AG08396 (cell line): ENCODE measurements at regions not wholly inside any gene's neighbourhood (a gene's known extent, or its start where the extent isn't known, plus 50 kb on each side); places are given as distances from the start of the nearest gene placed in this dataset.
"Not testable (repeated sequence)": the region's sequence is repeated elsewhere in the genome, so short reads cannot be mapped to it uniquely, and the experiment has no call there.

Source experiments
- DNase-seq: peaks from one replicate; pipeline ENCODE4 v3.0.0; 2012; ENCODE audit warnings: low spot score, mixed read lengths

DNA sequence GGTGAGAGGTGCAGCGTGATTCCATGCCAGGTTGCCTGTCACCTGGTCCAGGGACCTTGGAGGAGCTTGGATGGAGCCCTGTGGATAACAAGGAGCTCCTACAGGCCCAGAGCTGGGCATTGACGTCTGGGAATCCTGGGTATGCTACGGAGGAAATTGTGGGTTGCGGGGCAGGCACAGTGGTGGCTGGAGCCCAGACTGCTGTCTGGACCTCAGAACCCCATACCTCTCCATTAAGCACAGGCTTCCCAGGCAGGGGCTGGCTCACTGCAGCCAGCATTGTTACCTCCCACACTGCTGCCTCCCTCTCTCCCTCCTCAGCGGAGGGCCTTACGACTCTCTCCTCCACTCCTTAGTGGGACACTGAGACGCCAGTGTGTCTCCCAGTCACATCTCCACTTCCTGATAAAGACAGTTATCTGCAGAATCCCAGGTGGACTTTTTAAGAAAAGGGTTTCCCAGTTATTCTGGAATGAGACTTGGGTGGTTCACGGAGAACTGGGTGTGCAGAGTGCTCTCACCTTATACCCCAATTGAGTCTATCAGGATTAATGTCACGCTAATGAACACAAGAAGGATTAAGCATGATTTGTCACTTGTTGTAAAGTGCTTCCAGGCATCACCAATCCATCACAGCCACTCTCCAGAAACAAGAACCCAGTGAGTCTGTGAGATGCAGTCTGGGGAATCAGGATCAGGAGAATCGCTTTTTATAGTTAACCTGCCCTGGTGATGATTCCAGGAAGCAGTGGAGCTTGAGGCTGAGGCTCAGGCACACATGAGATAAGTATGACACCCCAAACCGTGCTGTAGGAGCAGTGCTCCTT lies 309.4 kb downstream of the RPS24 start:
- no peak for DNase-seq

DNA sequence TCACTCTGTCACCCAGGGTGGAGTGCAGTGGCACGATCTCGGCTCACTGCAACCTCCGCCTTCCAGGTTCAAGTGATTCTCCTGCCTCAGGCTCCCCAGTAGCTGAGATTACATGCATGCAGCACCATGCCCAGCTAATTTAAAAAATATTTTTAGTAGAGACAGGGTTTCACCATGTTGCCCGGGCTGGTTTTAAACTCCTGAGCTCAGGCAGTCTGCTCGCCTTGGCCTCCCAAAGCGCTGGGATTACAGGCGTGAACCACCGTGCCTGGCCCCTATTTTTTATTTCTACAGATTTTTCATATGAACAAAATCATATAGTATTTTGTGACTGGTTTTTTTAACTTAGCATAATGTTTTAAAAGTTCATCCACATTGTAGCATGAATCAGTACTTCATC lies 310.6 kb downstream of the RPS24 start:
- DNase-seq = not testable (repeated sequence)

DNA sequence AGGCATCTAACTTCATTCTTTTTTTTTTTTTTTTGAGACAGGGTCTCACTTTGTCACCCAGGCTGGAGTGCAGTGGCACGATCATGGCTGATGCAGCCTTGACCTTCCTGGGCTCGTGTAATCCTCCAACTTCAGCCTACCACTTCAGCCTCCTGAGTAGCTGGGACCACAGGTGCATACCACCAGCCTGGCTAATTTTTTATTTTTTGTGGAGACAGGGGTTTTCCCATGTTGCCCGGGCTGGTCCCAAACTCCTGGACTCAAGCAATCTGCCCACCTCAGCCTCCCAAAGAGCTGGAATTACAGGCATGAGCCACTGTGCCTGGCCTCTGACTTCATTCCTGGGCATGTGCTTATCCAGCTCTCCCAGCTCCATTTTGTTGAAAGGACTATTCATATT lies 311.9 kb downstream of the RPS24 start:
- not testable (repeated sequence) for DNase-seq

DNA sequence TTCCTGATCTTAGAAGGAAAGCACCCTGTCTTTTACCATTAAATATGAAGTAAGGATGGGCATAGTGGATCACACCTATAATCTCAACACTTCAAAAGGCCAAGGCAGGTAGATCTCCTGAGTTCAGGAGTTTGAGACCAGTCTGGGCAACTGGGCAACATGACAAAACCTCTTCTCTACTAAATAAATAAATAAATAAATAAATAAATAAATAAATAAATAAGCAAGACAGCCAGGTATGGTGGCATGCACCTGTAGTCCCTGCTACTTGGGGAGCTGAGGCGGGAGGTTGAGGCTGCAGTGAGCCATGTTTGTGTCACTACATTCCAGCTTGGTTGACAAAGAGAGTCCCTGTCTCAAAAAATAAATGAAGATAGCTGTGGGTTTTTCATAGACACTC lies 313.1 kb downstream of the RPS24 start:
- DNase-seq = no peak

DNA sequence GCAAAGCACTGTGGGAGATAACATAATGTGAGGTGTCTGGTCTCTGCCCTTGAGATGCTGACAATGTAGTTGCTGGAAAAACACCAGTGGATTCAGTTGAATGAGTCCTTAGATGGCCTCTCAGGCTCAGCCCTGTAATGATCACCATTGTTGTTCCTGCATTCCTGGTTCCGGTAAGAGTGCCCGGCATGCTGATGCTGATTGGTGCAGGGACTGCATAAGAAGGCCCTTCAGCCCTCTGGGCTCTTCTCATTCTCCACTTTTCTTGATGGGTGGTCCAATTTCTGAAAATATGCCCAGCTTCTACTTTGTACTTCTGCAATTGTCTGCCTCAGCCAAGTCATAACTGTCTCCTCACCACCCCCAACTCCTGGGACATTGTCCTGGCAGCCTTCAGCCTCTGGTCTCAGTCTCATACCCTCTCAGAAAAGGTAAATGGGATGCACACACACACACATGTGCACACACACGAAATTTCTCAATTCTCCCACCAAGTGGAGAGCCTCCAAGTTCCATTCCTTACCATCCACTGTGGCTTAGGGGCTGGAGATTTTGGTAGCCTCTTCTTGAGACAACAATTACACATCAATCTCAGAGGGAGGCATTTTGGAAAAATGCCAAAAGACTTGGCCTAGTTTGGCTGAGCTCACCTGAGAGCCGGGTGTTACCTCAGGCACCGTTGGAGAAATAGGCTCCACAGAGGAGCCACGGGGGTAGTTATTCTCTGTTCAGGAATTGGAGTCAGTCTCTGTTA lies 314.9 kb downstream of the RPS24 start:
- no peak for DNase-seq

DNA sequence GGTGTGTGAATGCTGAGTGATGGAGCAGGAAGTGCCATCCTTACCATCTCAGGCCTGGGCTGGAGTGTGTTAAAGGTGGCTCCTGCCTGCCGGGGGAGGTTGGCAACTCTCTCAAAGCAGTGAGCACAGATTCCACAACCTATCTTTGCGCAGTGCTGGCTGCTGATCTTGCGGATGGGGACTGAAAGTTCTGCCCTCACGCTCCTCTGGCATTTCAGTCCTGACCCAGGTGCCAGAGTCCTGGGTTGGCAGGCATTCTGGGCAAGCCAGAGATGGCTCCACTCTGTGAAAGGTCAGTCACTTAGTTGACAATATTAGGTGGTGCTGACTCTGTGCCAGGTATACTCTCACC lies 315.5 kb downstream of the RPS24 start:
- DNase-seq = no peak

DNA sequence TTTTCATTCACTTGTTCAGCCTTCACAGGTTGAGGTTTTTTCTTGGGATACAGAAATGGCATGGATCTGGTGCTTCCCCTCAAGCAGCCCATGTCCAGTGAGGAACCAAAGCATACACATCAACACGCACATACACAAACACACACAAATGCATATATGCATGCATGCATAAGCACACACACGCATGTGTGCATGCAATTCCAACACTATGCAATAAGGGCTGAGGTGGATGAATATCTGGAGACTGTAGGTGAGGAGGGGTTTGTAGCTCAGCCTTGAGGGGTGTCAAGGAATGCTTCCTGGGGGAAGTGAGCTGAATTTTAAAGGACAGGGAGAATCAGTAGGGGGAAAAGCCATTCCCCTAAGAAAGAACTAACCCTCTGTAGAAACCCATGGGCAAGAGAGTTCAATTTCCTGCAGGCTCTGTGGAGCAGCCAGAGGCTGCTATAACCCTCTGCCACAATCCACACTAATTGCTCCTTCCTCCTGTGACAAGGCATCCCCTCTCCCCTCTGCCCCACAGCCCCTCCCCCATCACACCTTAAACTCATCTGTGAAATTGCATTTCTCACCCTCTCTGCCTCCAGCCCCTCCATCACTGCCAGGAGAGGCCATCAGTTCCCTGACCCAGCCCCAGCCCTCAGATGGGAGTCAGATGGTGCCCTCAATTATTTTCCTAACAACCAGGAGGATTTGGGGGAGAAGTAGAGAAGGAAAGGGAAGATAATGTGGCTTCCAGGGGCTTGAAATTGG lies 316.4 kb downstream of the RPS24 start:
- DNase-seq = no peak

DNA sequence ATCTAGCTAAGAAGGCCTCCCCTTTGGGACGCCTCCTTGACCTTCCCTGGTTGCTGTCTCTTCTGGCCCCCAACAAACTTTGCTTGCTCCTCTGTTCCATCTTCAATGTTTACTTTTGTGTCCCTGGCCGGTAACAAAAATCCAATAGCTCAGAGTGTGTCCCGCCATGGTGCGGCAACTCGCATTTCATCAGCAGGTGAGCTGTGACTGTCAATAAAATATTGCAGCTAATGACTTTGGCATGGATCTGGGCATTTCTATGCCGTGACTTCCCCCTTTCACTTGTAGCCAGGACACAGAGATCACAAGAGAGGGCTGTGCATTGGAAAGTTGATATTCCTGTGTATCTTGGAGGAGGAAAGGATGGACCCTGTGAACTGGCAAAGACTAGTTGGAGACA lies 317.6 kb downstream of the RPS24 start:
- no peak for DNase-seq

DNA sequence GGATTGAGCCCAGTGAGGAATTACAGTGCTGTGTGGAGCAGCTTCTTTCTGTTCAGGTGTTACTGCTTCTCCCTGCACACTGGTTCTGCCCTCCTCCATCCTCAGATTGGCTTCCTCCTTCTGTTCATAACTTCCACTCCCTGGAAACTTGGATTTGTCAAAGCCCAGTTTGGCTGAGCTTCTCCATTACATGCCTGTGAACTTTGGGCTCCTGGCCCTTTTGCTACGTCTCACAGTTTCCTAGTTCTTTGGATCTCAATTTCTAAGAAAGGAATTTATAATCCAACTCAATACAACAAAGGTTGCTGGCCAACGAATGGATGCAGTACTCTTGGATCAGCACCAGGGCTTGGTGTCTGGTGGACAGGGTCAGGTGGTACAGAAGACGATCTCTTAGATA lies 318.1 kb downstream of the RPS24 start:
- no peak for DNase-seq

DNA sequence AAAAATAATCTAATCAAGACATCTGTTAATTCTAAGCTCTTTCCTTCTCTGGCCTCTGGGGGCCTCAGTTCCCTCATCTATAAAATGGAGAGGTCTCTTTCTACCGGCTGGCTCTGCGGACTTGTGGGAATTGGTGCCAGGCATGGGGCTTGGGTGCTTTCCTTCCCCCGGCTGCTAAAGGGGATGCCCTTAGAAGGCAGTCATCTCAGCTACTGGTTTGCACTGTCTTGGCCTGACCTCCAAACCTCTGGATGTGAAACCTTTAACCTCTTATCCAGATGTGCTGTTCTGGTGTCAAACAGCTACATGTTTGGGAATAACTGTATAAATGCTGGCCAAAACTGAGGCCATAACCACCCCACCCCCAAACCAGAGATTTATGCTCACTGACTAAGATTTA lies 320.0 kb downstream of the RPS24 start:
- DNase-seq = no peak

DNA sequence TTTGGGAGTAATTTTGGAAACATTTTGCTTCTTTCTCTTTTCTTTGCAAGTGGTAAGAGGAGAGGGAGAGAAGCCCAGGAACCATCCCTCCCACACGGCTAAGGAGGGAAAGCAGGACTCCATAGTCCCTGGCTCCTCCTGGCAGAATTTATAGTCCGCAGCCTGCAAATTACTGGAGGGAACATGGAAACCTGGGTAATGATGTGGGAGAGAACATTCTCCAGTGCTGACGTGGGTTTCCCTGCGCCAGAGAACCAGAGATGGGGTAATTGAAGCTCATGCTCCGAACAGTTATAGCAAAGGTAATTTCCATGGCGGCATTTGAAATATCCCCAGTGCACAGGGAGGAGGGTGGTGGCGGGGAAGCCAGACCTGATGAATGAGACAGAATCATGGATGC lies 320.4 kb downstream of the RPS24 start:
- no peak for DNase-seq

DNA sequence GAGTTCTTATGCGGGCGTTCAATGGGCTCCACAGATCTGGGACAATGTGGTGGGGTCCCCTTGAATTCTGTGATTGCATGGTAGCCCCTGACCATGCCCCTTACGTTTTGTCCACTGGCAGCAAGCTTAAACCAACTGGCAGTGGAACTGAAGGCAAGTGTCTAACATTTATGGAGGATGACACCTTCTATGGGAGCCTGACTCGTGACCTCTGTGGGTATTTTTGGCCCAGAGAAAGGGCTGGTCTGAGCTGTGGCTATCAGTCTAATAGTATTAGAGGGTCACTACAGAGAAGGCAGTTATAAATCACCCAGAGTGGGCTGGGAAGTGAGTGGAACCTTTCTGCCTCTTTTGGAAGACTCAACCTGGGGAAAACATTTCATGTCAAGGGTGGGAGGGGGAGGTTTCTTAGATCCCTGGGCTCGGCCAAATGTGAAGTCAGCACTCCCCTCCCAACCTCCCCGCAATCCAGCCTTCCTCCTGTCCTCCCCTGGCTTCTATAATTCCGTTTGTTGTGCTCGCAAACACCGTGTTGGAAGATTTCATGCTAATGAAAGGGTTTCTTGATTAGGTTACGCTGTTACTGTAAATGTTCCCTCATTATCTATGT lies 322.7 kb downstream of the RPS24 start:
- no peak for DNase-seq

DNA sequence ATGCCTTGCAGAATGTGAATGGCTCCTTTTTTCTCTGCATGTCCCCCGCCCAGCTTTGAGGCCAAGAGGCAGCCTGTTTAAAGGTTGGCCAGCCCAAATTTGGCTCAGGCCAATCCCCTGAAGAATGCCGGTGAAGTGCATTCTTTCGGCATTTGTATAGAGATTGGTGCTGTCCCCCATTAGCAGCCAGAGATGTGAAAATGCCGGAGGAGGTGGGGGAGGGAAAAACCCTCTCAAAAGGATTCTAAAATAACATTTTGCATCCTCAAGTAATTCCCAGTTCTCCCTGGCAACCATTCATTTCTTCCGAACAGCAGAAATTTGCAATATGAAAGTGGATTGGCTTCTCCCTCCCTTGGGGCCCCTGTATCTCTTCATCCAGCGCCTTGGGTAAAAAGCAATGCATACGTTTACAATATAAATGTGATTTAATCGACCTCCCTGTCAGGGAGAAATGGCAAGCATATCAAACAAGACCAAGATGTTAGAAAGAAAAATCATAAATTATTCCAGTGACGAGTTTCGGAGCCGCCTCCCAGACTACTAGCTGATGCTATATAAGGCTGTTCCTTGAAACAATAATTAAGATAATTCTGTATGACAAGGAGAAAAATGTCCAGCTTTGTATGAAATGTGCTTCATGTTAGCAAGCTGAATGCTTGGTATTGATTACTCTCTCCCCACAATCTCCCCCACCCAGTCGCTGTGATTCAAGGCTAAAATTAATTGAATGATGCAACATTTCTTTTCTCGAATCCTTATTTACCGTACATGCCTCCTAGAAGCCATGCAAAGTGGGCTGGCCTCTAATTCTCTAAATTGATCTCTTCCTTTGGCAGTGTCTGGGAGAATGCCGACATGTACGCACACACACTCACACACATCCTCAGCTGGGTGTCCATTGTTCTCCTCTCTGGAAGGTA lies 323.7 kb downstream of the RPS24 start:
- DNase-seq = no peak

DNA sequence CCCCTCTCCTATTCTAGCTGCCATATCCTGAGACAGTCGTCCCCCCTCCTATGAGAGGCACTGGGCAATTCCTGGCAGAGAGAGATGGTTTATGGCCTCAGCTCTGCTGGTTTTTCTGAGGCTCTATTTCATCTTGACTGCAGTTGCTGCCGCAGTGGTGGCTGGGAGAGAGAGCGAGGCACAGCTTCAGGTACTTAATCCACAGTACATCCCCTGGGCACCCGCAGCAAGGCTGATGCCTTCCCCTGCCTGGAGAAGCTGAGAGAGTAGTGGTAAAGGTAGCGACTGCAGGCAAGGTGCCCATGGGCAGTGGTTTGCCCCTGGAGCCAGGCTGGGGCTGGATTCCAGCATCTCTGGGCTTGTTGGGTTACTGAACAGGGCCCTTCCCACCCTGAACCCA lies 324.7 kb downstream of the RPS24 start:
- DNase-seq = no peak

DNA sequence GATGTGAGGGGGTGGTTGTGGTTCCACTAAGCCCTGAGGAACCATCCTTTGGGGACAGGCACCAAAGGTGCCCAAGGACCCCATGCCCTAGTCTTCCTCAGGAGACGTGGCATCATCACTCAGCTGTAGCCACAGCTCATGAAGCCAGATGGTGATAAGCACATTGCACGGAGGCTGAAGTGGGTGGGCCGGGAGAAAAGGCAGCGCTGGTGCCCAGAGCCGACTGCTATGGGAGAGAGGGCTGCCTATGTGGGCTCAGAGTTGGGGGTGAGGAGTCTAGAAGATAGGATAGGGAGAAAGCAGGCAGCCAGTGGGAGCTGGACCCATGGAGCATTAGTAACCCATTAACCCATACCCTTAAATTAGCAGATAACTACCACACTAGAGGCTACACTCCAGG lies 325.3 kb downstream of the RPS24 start:
- DNase-seq = no peak

DNA sequence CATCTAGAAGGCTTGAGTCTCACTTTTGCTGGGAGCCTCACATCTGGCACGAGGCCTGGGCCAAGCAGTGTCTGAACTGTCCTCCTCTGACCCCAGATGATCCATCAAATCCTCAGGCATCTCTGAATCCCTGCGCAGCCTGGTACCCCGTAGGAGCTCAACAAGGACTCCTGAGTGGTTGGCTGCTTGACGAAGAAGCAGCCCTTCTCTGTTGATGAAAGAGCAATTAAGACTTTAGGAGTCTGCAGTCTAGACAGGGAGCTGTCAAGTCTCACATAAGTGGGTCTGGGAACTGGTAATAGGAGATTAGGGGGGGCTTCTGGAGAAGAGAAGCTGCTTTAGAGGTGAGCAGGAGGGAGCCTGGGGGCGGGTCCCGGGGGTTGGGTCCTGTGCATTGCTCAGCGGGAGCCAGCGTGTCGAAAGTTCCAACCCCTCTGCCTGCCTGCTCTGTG lies 326.0 kb downstream of the RPS24 start:
- no peak for DNase-seq

DNA sequence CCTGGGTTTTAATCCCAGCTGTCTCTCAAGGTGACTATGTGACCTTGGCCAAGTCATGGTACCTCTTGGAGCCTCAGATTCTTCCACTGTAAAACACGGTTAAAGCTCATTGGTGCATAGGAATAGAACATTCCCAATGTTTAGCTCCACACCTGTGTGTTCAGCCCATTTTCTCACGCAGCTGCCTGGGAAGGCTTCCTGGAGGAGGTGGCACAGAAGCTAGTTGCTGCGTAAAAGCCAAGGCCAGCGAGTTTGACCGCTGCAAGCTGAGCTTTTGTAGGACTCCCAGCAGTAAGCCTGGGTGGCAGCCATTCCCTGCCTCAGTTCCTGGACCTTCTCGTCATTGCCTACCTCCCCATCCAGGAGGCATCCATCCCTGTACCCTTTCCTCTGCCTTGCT lies 326.6 kb downstream of the RPS24 start:
- no peak for DNase-seq

DNA sequence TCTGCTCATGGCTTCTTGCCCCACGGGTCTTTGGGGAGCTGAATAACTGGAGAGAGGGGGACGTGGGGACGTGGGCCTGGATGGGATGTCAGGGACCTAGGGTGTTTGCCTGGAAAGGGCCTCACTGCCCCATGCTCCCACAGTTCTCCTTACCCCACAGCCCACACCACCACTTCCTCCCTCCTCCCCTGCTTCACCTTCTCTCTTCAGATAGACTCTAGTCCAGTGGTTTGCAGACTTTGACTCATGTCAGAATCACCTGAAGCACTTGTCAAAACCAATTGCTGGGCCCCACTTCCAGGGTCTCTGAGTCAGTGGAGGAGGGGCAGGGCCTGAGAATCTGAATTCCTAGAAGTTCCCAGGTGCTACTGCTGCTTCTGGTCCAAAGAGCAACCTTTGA lies 327.4 kb downstream of the RPS24 start:
- no peak for DNase-seq

DNA sequence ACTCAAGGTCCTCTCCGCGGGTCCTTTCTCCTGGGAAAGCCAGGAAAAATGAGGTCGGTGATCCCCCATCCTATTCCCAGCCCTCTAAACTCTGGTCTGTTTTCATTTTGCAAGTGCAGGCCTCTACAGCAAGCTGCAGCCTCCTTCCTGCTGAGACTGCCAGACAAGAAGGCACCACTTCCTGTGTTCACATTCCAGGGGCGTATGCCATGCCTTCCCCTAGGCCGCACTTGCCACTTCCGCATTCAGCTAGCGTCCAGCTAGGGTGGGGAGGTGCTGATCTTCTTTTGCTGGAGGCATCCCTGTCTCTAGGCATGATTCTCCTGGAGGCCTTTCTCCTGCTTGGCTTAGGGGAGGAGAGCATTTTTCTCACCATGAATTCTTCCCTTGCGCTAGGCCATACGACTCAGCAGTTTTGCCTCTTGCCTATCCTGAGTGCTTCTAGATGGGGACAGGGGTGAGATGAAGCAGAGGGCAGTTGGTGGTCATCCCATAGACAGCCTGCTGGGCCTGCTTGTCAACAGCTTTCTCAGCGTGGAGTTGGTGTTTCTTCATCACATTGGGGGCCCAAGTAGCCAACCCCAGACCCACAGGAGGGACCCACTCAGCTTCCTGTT lies 328.9 kb downstream of the RPS24 start:
- DNase-seq = no peak

DNA sequence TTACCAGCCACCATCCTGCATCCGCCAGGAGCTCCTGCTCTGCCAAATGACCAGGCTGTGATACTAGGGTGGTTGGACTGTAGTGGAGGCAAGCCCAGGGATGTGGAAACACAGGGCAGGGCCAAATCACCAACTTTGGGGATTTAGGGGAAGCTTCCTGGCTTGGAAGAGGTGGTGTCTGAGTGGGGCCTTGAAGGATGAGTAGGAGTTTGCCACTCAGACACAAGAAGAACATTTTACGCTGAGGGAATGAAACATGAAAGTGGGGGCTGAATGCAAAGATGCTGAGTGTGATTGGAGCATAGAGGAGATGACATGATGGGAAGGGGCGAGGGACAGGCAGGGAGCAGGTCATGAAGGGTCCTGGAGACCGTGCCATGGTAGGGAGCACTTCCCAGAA lies 329.5 kb downstream of the RPS24 start:
- DNase-seq = no peak

DNA sequence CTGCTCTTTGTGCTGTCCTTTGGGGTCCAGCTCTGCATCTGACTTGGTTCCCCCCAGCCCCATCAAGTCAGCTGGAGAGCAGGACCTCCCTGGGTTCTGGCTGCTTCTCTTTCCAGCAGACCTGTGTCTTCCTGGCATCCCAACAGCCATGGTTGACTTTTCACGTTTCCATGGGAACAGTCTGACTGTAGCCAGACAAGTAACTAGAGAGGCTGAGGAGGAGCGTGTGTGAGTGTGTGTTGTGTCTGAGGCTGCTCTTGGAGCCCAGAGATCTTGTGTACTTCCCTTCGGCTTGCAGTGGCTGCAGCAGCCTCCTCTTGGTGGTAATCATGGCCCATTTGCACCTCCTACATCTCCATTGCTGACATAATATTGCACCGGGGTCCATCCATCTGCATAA lies 332.0 kb downstream of the RPS24 start:
- DNase-seq = no peak
